Neuronal stem cell (in vitro differentiated cells): ENCODE measurements at regions not wholly inside any gene's neighbourhood (a gene's known extent, or its start where the extent isn't known, plus 50 kb on each side); places are given as distances from the start of the nearest gene placed in this dataset.

Experiments
- DNase-seq: peaks from one replicate; pipeline ENCODE4 v3.0.0-alpha.2; 2013; ENCODE audit warnings: low spot score
- H2AFZ ChIP-seq: one replicate; pipeline ENCODE4 v1.6.1; 2013; ENCODE audit warnings: mild to moderate bottlenecking, low read length, inconsistent platforms
- H2AK5ac ChIP-seq: 2 replicates; pipeline ENCODE4 v1.6.1; 2013; ENCODE audit warnings: low read depth, mild to moderate bottlenecking, inconsistent platforms, low read length, moderate library complexity, mixed read lengths
- H2BK120ac ChIP-seq: 2 replicates; pipeline ENCODE4 v1.6.1; 2013; ENCODE audit warnings: low read depth, mild to moderate bottlenecking, inconsistent platforms, low read length, moderate library complexity, mixed read lengths
- H2BK12ac ChIP-seq: one replicate; pipeline ENCODE4 v1.6.1; 2013; ENCODE audit warnings: low read length, inconsistent platforms
- H2BK15ac ChIP-seq: 2 replicates; pipeline ENCODE4 v1.6.1; 2013; ENCODE audit warnings: mild to moderate bottlenecking, low read length, inconsistent platforms, mixed read lengths
- H2BK5ac ChIP-seq: one replicate; pipeline ENCODE4 v1.6.1; 2013; ENCODE audit warnings: inconsistent platforms, mild to moderate bottlenecking, low read length, moderate library complexity
- H3K14ac ChIP-seq: one replicate; pipeline ENCODE4 v1.6.1; 2013; ENCODE audit warnings: low read length, inconsistent platforms
- H3K18ac ChIP-seq: 2 replicates; pipeline ENCODE4 v1.6.1; 2013; ENCODE audit warnings: low read length, inconsistent platforms
- H3K23ac ChIP-seq: 2 replicates; pipeline ENCODE4 v1.6.1; 2013; ENCODE audit warnings: low read depth, mild to moderate bottlenecking, mixed read lengths, low read length, inconsistent platforms; ENCODE audit not compliant: poor library complexity
- H3K27ac ChIP-seq: replicated peaks from 3 replicates; pipeline ENCODE4 v1.5.1; 2013; ENCODE audit warnings: low read length, inconsistent platforms
- H3K27me3 ChIP-seq, 3 experiments: 2 replicates each; pipeline ENCODE4 v1.6.1; 2013; ENCODE audit warnings: low read length in 3 of 3, mild to moderate bottlenecking in 2 of 3, inconsistent platforms in 1 of 3, low read depth in 1 of 3, mixed read lengths in 1 of 3, moderate library complexity in 1 of 3; ENCODE audit not compliant: control insufficient read depth in 3 of 3, insufficient read depth in 3 of 3
- H3K36me3 ChIP-seq, 2 donors: replicated peaks in 1 of 2; 2 replicates each; pipeline ENCODE4 v1.6.1; 2013; ENCODE audit warnings: low read length in 2 of 2; ENCODE audit not compliant: control insufficient read depth in 2 of 2, insufficient read depth in 2 of 2
- H3K4ac ChIP-seq: 2 replicates; pipeline ENCODE4 v1.6.1; 2013; ENCODE audit warnings: inconsistent platforms, mild to moderate bottlenecking, low read length, moderate library complexity
- H3K4me1 ChIP-seq, 2 donors: 1 replicate in 1 of 2; 2 replicates in 1 of 2; pipeline ENCODE4 v1.6.1; 2013; ENCODE audit warnings: low read length in 2 of 2, low read depth in 1 of 2; ENCODE audit not compliant: control insufficient read depth in 2 of 2, insufficient read depth in 1 of 2
- H3K4me2 ChIP-seq: one replicate; pipeline ENCODE4 v1.6.1; 2013; ENCODE audit warnings: mild to moderate bottlenecking, low read length, inconsistent platforms; ENCODE audit not compliant: insufficient read depth, poor library complexity, severe bottlenecking
- H3K4me3 ChIP-seq, 2 donors: 2 replicates each; pipeline ENCODE4 v1.5.1; 2013; ENCODE audit warnings: low read length in 2 of 2, mild to moderate bottlenecking in 2 of 2, inconsistent platforms in 1 of 2, moderate library complexity in 1 of 2
- H3K79me1 ChIP-seq: one replicate; pipeline ENCODE4 v1.6.1; 2013; ENCODE audit warnings: low read depth, mild to moderate bottlenecking, inconsistent platforms, low read length, moderate library complexity
- H3K9ac ChIP-seq: one replicate; pipeline ENCODE4 v1.6.1; 2013; ENCODE audit warnings: mild to moderate bottlenecking, low read depth, low read length, inconsistent platforms; ENCODE audit not compliant: poor library complexity
- H3K9me3 ChIP-seq, 2 donors: replicated peaks in 1 of 2; 2 replicates each; pipeline versions ENCODE3 to v1.6.1; 2013; ENCODE audit warnings: low read length in 2 of 2, mild to moderate bottlenecking in 2 of 2, inconsistent platforms in 1 of 2, low read depth in 1 of 2, mixed read lengths in 1 of 2, moderate library complexity in 1 of 2; ENCODE audit not compliant: control insufficient read depth in 2 of 2, insufficient read depth in 1 of 2
- H4K8ac ChIP-seq: one replicate; pipeline ENCODE4 v1.6.1; 2013; ENCODE audit warnings: low read depth, mild to moderate bottlenecking, inconsistent platforms, low read length, moderate library complexity
- H4K91ac ChIP-seq: one replicate; pipeline ENCODE4 v1.6.1; 2013; ENCODE audit warnings: low read length, low read depth, mild to moderate bottlenecking, inconsistent platforms; ENCODE audit not compliant: poor library complexity
- WGBS, 2 donors: extraction: QIAGEN DNeasy Blood & Tissue Kit; methylation state at CpG; one replicate each; pipeline ENCODE4 v1.1.7; 2013; ENCODE audit warnings: missing lambda C conversion rate in 2 of 2, mixed read lengths in 1 of 2; ENCODE audit not compliant: insufficient read length in 2 of 2, insufficient replicate concordance in 1 of 2; ENCODE audit errors: extremely low coverage in 2 of 2; 5-methylcytosine and 5-hydroxymethylcytosine counted together

DNA sequence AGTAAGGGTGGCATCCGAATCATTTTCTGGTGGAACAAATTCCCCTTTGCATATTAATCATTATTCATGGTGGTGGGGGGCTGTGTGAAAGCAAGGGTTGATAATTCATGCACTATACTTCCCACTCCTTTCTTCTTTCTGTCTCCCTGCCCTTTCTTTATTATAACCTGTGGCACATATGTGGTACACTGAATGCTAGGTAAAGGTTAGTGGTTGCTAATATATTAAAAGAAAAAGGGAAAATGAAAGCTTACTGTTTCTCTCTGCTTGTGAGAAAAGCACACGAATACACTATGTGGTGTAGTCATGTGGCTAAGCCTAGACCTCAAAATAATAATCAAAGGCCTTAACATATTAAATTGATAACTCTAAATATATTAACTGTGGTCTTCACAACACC is 178.4 kb upstream of the RPS6KA3 start:
- no CpG with 5 or more reads among the region's 2 CpGs for WGBS, 2 donors
- no peak for DNase-seq
- no peaks in the 10 kb centered on the region for H3K36me3 ChIP-seq

GRCh38 chrX:20442597-20442996 is 175.9 kb upstream of the RPS6KA3 start:
- Histone ChIP-seq H3K14ac (no peak overlapping the region), H3K36me3 (no peaks in the 10 kb centered on the region), H2BK15ac (no peak overlapping the region), H3K9ac (no peak overlapping the region), H3K4me1 (no peaks in the 10 kb centered on the region), H2AFZ (no peak overlapping the region), H3K23ac (no peak overlapping the region), H3K79me1 (no peaks in the 10 kb centered on the region), H4K8ac (no peak overlapping the region), H3K4ac (no peak overlapping the region), H2BK5ac (no peak overlapping the region), H2BK120ac (no peak overlapping the region), H2BK12ac (no peak overlapping the region), H3K27ac (no peak overlapping the region), H2AK5ac (no peak overlapping the region), H3K18ac (no peak overlapping the region), H3K4me3 (no peak overlapping the region), H3K4me2 (no peak overlapping the region), H3K27me3 (no peaks in the 10 kb centered on the region), H3K9me3 (no peaks in the 10 kb centered on the region), H4K91ac (no peak overlapping the region)
- WGBS, 2 donors, result no CpG with 5 or more reads among the region's 3 CpGs
- DNase-seq, result peak; percentile 67

More for the DNA sequence above, 178.4 kb upstream of the RPS6KA3 start:
- H2BK5ac ChIP-seq, result no peak overlapping the region
- H3K4me2 ChIP-seq, result no peak overlapping the region
- no peak overlapping the region for H3K4me3 ChIP-seq
- H2AK5ac ChIP-seq, result no peak overlapping the region
- H3K4ac ChIP-seq, result no peak overlapping the region
- H3K9ac ChIP-seq, result no peak overlapping the region
- H3K79me1 ChIP-seq, result no peaks in the 10 kb centered on the region
- no peak overlapping the region for H3K27ac ChIP-seq
- no peak overlapping the region for H2BK15ac ChIP-seq
- H2BK120ac ChIP-seq, result no peak overlapping the region
- no peaks in the 10 kb centered on the region for H3K9me3 ChIP-seq
- H3K4me1 ChIP-seq, result no peaks in the 10 kb centered on the region
- H3K18ac ChIP-seq, result no peak overlapping the region
- H3K23ac ChIP-seq, result no peak overlapping the region
- no peak overlapping the region for H2BK12ac ChIP-seq
- H3K14ac ChIP-seq, result no peak overlapping the region
- H4K8ac ChIP-seq, result no peak overlapping the region
- no peak overlapping the region for H4K91ac ChIP-seq
- H2AFZ ChIP-seq, result no peak overlapping the region
- peaks cover 0 to 6% (median 0%) of the 10 kb centered on the region in 3 experiments for H3K27me3 ChIP-seq

- no peak overlapping the region for H3K14ac ChIP-seq
- no peak overlapping the region for H3K9ac ChIP-seq
- H3K79me1 ChIP-seq, result no peaks in the 10 kb centered on the region
- no peak overlapping the region for H2BK120ac ChIP-seq
- no peaks in the 10 kb centered on the region for H3K9me3 ChIP-seq
- H2AFZ ChIP-seq, result no peak overlapping the region
- no peak overlapping the region for H2BK5ac ChIP-seq
- no peak for DNase-seq
- H3K4me3 ChIP-seq, result no peak overlapping the region
- H2BK15ac ChIP-seq, result no peak overlapping the region
- no CpG with 5 or more reads among the region's 1 CpG for WGBS, 2 donors
- H2AK5ac ChIP-seq, result no peak overlapping the region
- no peak overlapping the region for H2BK12ac ChIP-seq
- no peak overlapping the region for H3K4me2 ChIP-seq
- H4K8ac ChIP-seq, result no peak overlapping the region
- no peak overlapping the region for H3K27ac ChIP-seq
- no peak overlapping the region for H4K91ac ChIP-seq
- H3K4ac ChIP-seq, result no peak overlapping the region
- H3K4me1 ChIP-seq, result no peaks in the 10 kb centered on the region
- H3K27me3 ChIP-seq, result peaks cover 0 to 5% (median 0%) of the 10 kb centered on the region in 3 experiments
- no peak overlapping the region for H3K18ac ChIP-seq
- no peaks in the 10 kb centered on the region for H3K36me3 ChIP-seq
- no peak overlapping the region for H3K23ac ChIP-seq
Observed at GRCh38 chrX:20441123-20441522, 174.4 kb upstream of the RPS6KA3 start.

DNA sequence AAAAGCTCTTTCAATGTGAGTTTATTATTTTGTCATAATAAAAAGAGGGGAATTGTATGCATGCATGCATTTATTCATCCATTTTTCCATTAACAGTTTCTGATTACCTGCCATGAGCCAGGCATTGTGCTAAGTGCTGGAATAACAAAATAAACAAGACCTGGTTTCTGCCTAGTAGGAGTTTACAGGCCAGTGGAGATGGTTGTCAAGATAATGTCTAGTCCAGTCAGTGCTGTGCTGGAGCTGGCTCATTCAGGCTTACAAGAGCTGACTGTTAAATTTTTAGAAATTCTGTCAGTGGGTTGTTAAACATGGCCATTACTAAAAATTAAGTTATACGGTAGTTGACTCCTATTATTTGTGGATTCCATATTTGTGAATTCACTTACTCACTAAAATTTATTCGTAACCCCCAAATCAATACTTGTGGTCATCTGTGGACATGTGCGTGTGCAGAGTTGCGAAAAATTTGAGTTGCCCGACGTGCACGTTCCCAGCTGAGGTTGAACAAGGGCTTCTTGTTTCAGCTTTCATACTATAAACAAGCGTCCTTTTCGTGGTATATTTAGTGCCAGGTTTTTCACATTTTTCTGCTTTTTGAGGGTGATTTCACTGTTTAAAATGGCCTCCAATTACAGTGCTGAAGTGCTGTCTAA is 172.3 kb upstream of the RPS6KA3 start:
- Histone ChIP-seq H2BK120ac (no peak overlapping the region), H2AFZ (no peak overlapping the region), H2BK15ac (no peak overlapping the region), H2BK5ac (no peak overlapping the region), H3K4me3 (no peak overlapping the region), H3K79me1 (no peaks in the 10 kb centered on the region), H3K14ac (no peak overlapping the region), H2AK5ac (no peak overlapping the region), H3K27me3 (peaks cover 0 to 5% (median 0%) of the 10 kb centered on the region in 3 experiments), H3K9ac (no peak overlapping the region), H2BK12ac (no peak overlapping the region), H3K18ac (no peak overlapping the region), H3K4me1 (no peaks in the 10 kb centered on the region), H4K8ac (no peak overlapping the region), H3K27ac (no peak overlapping the region), H3K9me3 (no peaks in the 10 kb centered on the region), H4K91ac (no peak overlapping the region), H3K23ac (no peak overlapping the region), H3K36me3 (no peaks in the 10 kb centered on the region), H3K4ac (no peak overlapping the region), H3K4me2 (no peak overlapping the region)
- no peak for DNase-seq
- WGBS, 2 donors, result no CpG with 5 or more reads among the region's 9 CpGs
